B cell (primary cell): ENCODE measurements at regions not wholly inside any gene's neighbourhood (a gene's known extent, or its start where the extent isn't known, plus 50 kb on each side); places are given as distances from the start of the nearest gene placed in this dataset.

ENCODE experiments used
- EZH2 ChIP-seq: IDR thresholded peaks from 2 replicates; pipeline ENCODE4 v1.6.1; 2012; ENCODE audit warnings: borderline replicate concordance, low read depth, mild to moderate bottlenecking, moderate library complexity, low read length; ENCODE audit not compliant: insufficient read depth, poor library complexity, severe bottlenecking
- TF ChIP-seq, protein P1 (sequence below): fragments of 200-600 bp; IDR thresholded peaks from one replicate; pipeline ENCODE4 v1.8.0; 2022; ENCODE audit warnings: antibody characterized with exemption, mild to moderate bottlenecking

DNA sequence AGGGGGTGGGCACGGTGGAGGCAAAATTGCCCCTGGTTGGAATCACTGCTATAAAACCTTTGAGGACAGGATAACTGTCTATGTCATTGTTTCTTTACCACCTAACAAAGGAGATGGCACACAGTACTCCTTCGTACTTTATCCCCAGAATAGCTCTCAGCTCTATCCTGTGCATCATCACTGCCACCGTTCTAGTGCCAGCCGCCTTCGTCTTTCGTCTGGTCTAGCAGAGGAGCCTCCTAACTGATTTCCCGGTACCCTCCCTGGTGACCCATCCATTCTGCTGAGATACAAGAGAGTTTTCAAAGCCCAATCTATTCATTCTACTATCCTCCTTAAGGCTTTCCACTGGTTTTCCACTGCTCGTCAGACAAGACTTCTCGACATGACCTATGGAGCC is 67.9 kb upstream of the PRICKLE2 start:
- TF ChIP-seq, protein P1, sequence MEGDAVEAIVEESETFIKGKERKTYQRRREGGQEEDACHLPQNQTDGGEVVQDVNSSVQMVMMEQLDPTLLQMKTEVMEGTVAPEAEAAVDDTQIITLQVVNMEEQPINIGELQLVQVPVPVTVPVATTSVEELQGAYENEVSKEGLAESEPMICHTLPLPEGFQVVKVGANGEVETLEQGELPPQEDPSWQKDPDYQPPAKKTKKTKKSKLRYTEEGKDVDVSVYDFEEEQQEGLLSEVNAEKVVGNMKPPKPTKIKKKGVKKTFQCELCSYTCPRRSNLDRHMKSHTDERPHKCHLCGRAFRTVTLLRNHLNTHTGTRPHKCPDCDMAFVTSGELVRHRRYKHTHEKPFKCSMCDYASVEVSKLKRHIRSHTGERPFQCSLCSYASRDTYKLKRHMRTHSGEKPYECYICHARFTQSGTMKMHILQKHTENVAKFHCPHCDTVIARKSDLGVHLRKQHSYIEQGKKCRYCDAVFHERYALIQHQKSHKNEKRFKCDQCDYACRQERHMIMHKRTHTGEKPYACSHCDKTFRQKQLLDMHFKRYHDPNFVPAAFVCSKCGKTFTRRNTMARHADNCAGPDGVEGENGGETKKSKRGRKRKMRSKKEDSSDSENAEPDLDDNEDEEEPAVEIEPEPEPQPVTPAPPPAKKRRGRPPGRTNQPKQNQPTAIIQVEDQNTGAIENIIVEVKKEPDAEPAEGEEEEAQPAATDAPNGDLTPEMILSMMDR: no peak
- TF ChIP-seq EZH2: no peak
